ENCODE measurements at regions not wholly inside any gene's neighbourhood (a gene's known extent, or its start where the extent isn't known, plus 50 kb on each side); places are given as distances from the start of the nearest gene placed in this dataset.

DNA sequence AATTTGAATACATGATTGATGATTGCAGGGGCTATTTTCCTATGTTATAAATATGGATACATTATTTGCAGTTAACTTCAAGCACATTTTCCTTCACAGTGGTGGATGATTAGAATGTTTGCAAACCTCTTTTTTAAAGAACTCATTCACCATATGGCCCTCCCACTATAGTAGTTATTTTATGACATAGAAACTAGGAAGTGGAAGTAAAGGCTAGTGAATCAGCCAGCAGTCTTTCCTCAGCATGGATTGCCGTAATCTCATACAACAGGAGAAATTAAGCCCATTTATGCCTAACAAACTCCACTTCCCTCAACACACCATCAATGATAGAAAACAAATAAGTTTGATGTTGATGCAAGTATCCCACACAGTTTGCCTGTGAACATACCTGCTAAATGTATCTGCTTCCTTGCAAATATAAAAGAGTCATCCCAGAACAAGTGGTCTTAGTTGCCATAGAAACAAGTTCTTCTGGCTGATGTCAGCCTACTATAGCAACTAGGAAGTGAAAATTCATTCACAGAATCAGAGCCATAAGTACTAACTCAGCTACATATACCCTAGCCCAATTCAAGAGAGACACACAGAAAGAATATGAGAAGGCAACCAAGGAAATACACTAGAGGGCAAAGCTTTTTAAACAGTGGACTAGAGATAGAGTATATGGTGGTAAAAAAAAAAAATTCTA is 100.9 kb upstream of the RADX start:
- no peak for DNase-seq (ENCODE audit: low spot score)

Data from putamen (tissue), 1 donor.